ENCODE measurements at regions not wholly inside any gene's neighbourhood (a gene's known extent, or its start where the extent isn't known, plus 50 kb on each side); places are given as distances from the start of the nearest gene placed in this dataset.

- DNase-seq (ENCODE audit: low read depth) = no peak
- no peak overlapping the region for H3K4me3 ChIP-seq (ENCODE audit: low read depth, low read length)
- TF ChIP-seq MYC (IDR thresholded peaks at IDR 0.05; ENCODE audit: low read depth, low read length) = no peak
- TF ChIP-seq CTCF (IDR thresholded peaks at IDR 0.05; ENCODE audit: low read depth, low read length) = no peak
- TF ChIP-seq, protein P1, sequence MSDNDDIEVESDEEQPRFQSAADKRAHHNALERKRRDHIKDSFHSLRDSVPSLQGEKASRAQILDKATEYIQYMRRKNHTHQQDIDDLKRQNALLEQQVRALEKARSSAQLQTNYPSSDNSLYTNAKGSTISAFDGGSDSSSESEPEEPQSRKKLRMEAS (IDR thresholded peaks at IDR 0.05; ENCODE audit: low read depth, low read length) = no peak
- no peak for TF ChIP-seq POLR2A (IDR thresholded peaks at IDR 0.05; ENCODE audit: extremely low read depth, insufficient read length)
Measured at GRCh38 chr21:28805885-28806284, 186.8 kb downstream of the LTN1 start.

GRCh38 chr21:28804089-28804670 is 188.5 kb downstream of the LTN1 start:
- H3K4me3 ChIP-seq (ENCODE audit: low read depth, low read length) = no peak overlapping the region
- no peak for TF ChIP-seq CTCF (IDR thresholded peaks at IDR 0.05; ENCODE audit: low read depth, low read length)
- TF ChIP-seq, protein P1 (IDR thresholded peaks at IDR 0.05; ENCODE audit: low read depth, low read length) = no peak
- no peak for DNase-seq (ENCODE audit: low read depth)

- no peak for DNase-seq (ENCODE audit: low read depth)
- TF ChIP-seq POLR2A (IDR thresholded peaks at IDR 0.05; ENCODE audit: extremely low read depth, insufficient read length) (no peak), MYC (IDR thresholded peaks at IDR 0.05; ENCODE audit: low read depth, low read length) (no peak), CTCF (IDR thresholded peaks at IDR 0.05; ENCODE audit: low read depth, low read length) (no peak)
- TF ChIP-seq, protein P1 (IDR thresholded peaks at IDR 0.05; ENCODE audit: low read depth, low read length) = no peak
- H3K4me3 ChIP-seq (ENCODE audit: low read depth, low read length) = no peak overlapping the region
Measured at GRCh38 chr21:28801906-28802305, 190.8 kb downstream of the LTN1 start.

GRCh38 chr21:28799926-28800325 is 192.8 kb downstream of the LTN1 start:
- DNase-seq (ENCODE audit: low read depth) = no peak
- TF ChIP-seq, protein P1 (IDR thresholded peaks at IDR 0.05; ENCODE audit: low read depth, low read length) = no peak
- TF ChIP-seq CTCF (IDR thresholded peaks at IDR 0.05; ENCODE audit: low read depth, low read length) (no peak), MYC (IDR thresholded peaks at IDR 0.05; ENCODE audit: low read depth, low read length) (no peak), POLR2A (IDR thresholded peaks at IDR 0.05; ENCODE audit: extremely low read depth, insufficient read length) (no peak)
- H3K4me3 ChIP-seq (ENCODE audit: low read depth, low read length) = no peak overlapping the region

GRCh38 chr21:28798798-28799197 is 193.9 kb downstream of the LTN1 start:
- no peak overlapping the region for H3K4me3 ChIP-seq (ENCODE audit: low read depth, low read length)
- TF ChIP-seq MYC (IDR thresholded peaks at IDR 0.05; ENCODE audit: low read depth, low read length) (no peak), CTCF (IDR thresholded peaks at IDR 0.05; ENCODE audit: low read depth, low read length) (no peak), POLR2A (IDR thresholded peaks at IDR 0.05; ENCODE audit: extremely low read depth, insufficient read length) (no peak)
- TF ChIP-seq, protein P1 (IDR thresholded peaks at IDR 0.05; ENCODE audit: low read depth, low read length) = no peak
- DNase-seq (ENCODE audit: low read depth) = no peak

Measured in NB4 (cell line).